ENCODE measurements at regions not wholly inside any gene's neighbourhood (a gene's known extent, or its start where the extent isn't known, plus 50 kb on each side); places are given as distances from the start of the nearest gene placed in this dataset.

DNA sequence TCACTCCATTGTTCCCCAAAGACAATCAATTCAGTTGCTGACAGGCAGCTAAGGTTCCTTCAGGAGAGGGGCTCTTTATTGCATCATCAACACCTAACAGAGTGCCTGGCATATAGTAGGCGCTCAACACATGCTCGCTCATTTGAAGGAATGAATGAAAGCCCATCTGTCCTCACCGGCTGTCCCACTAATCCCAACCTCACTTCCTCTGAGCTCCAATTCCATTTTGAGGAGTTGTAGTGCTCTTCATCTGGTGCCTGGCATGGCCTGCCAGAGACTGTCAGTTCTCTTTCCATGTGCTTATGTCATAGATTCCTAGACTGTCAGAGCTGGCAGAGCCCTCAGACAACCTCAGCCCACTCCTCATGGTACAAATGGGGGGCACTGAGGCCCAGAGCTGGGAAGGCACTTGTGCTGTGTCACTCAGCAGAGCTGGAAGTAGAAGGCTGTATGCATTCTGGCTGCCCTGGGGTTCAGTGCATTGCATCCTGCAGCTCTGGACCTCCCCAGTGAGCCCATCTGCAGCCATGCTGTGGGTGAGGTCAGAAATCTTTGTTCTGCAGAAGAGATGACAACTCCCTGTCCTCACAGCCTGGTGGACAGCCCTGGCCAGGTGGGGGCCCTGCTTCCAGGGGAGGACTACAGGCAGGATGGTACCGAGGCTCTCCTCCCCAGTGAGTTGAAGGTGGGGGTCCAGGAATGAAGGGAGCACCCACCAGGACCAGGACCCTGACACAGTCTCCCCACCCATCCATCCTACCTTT lies 134.9 kb upstream of the PJA1 start:
- no peak for DNase-seq

DNA sequence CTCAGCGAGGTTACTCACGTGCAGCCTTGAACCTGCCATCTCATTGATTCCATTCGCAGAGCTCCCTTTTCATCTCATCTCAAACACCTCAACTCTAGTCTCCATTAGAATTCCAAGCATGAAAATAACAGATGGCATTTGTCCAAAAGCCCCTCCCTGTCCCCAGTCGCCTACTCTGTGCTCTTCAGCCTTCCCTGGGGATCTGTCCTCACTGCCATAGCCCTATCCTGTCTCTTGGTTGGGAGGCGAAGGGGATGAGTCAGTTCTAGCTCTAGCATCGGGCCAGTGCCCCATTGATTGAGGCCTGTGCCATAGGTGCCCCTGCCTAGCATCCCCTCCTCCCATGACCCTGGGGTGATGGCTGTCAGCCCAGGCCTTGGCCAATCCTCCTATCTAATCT lies 134.0 kb upstream of the PJA1 start:
- no peak for DNase-seq

DNA sequence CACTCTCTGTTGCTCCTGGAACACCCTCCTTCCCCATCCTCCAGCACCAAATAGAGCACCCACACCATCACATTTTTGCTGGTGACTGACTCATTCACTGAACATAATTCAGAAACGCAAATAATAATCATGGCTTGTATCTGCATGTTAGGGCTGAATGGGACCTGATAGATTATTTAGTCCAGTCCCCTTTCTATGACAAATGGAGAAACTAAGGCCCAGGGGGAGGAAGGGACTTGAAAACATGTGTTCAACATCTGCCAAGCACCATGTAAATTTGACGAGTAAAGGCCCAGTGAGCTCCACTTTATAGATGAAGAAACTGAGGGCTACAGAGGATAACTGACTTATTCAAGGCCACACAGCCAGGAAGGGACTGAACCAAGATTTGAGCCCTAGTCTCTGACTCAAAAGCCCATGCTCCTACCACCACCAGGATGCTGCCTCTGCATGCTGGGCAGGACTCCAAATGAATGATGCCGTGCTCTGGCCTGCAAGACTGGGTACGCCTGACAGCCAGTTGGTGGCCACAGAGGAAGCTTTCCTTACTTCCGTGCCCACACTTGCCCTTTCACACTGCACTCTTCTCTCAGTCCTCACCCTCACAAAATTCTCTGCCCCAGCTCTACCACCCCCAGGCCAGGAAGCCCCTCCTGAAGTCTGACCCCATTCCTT lies 133.3 kb upstream of the PJA1 start:
- no peak for DNase-seq

GRCh38 chrX:69297506-69297905 lies 132.3 kb upstream of the PJA1 start:
- no peak for DNase-seq

DNA sequence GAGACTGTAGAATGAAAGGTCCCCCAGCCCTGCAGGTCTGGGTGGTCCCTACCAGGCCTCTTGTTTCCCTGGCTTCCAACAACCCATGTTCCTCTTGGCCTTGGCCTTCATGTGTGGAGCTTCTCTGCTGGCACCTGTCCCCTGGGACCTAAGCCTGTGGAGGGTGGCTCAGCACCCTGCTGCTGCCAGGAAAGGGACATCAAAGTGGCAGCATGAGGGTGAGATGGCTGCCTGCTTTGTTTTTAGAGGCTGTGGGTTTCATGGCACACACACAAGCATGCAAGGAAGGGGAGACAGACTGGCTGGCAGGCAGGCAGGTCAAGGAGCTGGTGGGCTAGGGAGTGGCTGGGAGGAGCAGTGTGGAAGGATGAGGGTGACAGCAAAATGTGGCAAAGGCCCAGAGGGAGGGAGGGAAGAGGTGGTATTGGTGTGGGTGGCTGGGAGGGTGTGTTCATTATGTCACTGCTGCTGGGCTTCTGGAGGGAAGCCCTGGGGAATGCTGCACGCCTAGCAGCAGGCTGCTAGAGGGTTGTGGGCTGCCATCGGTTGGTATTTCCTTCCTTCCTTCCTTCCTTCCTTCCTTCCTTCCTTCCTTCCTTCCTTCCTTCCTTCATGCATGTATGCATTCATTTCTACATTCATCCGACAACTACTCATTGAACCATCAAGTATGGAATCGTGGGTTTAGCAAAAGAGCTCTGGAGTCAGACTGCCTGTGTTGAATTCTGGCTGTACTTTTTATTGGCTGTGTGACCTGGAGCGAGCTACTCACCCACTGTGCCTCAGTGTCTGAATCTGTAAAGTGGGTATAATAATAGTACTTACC lies 128.7 kb upstream of the PJA1 start:
- no peak for DNase-seq

GRCh38 chrX:69291116-69291515 lies 125.9 kb upstream of the PJA1 start:
- DNase-seq, result no peak

DNA sequence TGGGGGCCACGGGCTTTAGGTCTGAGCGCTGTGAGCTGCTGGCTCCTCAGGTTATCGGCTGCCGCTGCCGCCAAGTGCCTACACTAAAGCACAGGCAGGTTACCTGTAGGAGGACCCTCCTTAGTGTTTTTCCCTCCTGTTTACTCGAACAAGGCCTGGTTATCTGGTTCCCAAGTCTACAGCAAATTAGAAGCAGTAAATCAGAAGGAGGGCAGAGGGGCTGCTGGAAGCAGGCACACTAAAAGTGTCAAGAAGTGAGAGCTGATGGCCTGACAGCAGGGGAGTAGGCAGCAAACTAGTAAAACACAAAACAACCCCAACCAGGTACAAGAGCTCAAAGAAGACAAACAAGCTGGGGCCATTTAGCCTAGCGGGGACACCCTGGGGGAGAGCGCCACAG lies 125.0 kb upstream of the PJA1 start:
- DNase-seq, result no peak

DNA sequence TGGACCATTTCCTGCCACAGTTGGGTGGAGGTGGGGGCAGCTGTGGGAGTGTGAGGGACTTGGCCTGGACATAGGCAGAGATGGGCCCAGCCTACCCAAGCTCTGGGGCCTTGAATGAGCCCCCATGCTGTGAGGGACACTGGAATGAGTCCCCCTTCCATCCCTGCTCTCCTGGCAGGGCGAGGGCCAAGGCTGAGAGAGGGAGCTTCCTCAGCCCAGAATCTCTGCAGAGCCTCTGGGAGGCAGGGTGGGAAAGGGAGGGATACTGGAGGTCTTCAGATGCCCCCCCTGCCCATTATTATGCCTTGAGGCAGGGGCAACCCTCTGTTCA lies 124.5 kb upstream of the PJA1 start:
- DNase-seq, result no peak

GRCh38 chrX:69289046-69289792 lies 124.0 kb upstream of the PJA1 start:
- no peak for DNase-seq

- no peak for DNase-seq
These were observed 121.8 kb upstream of the PJA1 start for GRCh38 chrX:69287095-69287494.

DNA sequence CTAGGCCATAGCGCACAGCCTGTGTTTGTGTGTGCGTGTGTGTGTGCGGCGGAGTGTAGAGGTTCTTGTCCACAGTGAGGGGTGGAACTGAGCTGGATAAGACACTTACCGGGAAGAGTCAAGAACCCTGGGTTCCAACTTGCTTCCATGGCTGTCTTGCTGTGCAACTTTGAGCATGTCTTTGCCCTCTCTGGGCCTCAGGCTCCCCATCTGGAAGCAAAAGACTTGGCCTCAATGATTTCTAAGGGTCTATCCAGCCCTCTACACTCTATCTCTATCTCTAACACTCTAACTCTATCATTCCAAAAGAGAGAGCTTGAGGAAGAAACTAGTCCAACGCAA lies 121.3 kb upstream of the PJA1 start:
- no peak for DNase-seq

GRCh38 chrX:69285881-69286564 lies 120.8 kb upstream of the PJA1 start:
- peak; percentile 80 for DNase-seq

GRCh38 chrX:69285401-69285877 lies 120.2 kb upstream of the PJA1 start:
- DNase-seq, result no peak

- DNase-seq, result no peak
These were observed 119.2 kb upstream of the PJA1 start for GRCh38 chrX:69284491-69284890.

- no peak for DNase-seq
These were observed 117.8 kb upstream of the PJA1 start for GRCh38 chrX:69282893-69283690.

DNA sequence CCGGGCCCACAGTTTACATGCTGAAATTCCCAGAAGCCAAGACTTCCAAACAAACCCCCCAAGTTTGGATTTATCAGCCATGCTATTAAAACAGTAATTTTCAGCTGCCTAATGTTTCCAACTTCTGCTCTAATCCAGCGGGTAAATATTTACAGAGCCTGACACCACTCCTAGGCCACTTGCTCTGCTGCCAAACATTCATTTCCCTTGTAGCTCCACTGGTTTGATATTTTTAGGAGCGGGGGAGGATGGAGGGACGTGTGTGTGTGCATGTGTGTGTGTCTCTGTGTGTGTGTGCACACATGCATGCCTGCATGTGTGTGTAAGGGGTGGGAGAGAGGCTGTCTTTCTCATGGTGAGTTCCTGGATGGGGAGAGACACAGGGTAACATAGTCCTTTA lies 115.7 kb upstream of the PJA1 start:
- DNase-seq, result no peak

DNA sequence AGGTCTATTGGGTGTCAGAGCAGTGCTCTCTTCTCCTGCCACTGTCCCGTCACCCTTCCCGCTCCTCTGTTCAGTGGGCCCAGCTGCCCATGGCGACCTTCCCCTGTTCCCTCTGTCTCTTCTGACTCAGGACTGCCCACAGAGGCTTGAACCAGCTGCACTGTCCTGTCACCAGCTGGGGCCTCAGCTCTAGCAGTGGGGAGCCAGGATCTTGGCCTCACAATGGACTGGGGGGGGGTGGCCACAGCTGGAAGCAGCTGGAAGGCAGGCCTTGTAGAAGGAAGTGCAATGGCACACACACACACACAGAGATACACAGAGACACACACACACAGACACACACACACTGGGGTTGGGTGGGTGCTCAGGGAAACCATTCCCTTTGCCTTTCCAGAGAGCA lies 114.0 kb upstream of the PJA1 start:
- DNase-seq, result no peak

DNA sequence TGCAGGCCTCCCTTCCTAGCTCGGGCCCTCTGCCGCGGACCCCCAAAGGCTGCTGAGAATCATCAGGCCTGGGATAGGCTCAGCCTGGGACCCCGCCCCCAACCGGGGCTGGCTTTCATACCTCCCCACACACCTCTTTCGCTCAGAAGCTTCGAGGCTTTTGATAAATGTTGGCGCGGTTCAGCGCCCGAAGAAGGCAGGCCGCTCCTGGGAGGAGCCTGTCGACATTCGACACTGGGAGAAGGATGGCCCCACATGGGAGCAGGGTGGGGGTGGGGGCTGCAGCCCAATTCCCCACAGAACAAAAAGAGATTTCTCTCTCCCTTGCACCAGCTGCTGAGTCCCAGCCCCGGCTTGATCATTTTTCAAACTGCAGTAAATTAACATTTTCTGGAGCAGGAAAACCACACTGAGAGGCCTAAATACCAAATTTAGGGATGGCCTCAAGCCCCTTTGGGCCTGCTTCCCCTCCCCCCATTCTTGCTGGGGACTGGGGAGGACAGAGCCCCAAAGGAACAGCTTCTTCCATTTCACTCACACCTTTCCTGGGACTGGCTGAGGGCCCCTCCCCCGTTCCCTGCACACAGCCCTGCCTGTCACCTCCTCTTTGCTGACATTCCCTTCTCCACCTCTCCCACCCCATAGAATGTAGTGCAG lies 112.9 kb upstream of the PJA1 start:
- DNase-seq, result peak; percentile 51

GRCh38 chrX:69277369-69277990 lies 112.2 kb upstream of the PJA1 start:
- DNase-seq, result no peak

- no peak for DNase-seq
These were observed 103.4 kb upstream of the PJA1 start for GRCh38 chrX:69268611-69269010.

DNA sequence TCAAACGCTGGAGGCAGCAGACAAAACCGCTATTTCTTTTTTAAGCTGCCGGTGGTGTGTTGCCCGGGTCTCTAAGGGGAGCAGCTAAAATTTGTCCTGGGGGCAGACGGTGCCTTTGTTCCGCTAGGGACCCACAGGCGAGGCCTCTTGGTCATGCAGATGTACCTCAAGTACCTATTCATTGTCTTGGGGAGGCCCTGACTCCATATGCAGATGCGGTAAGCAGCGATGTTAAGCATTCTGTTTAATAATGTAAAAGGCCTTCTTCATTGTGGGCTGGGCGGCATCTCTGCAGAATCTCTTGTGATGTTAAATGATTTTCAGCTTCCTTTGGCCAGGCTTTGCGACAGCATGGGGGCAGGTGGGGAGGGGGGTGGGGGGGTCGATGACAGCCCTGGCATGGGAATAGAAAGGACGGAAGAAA lies 98.9 kb upstream of the PJA1 start:
- DNase-seq, result no peak
